SK-N-SH (cell line): ENCODE measurements at regions not wholly inside any gene's neighbourhood (a gene's known extent, or its start where the extent isn't known, plus 50 kb on each side); places are given as distances from the start of the nearest gene placed in this dataset.

Experiments used
- CHD2 ChIP-seq: fragments of 150-350 bp; IDR thresholded peaks from 2 replicates; pipeline ENCODE4 v1.6.1; 2018; ENCODE audit warnings: low read length; ENCODE audit not compliant: partially characterized antibody
- ELF1 ChIP-seq: IDR thresholded peaks from 2 replicates; pipeline ENCODE4 v1.4.0; 2012
- GABPA ChIP-seq: IDR thresholded peaks from 2 replicates; pipeline ENCODE4 v1.4.0; 2012; ENCODE audit warnings: low read depth, mild to moderate bottlenecking
- POLR2AphosphoS5 ChIP-seq: IDR thresholded peaks from 2 replicates; pipeline ENCODE4 v1.6.1; 2012; ENCODE audit warnings: low read depth, low read length
- RAD21 ChIP-seq: IDR thresholded peaks from 2 replicates; pipeline ENCODE4 v1.6.1; 2012; ENCODE audit warnings: mild to moderate bottlenecking, low read length
- RFX5 ChIP-seq: IDR thresholded peaks from 2 replicates; pipeline ENCODE4 v1.6.1; 2012; ENCODE audit warnings: mild to moderate bottlenecking, improper control_type of control experiment, low read length
- SIN3A ChIP-seq: IDR thresholded peaks from 2 replicates; pipeline ENCODE4 v1.6.1; 2012; ENCODE audit warnings: low read depth, mild to moderate bottlenecking, low read length, moderate library complexity, borderline replicate concordance
- TAF1 ChIP-seq: IDR thresholded peaks from 2 replicates; pipeline ENCODE4 v1.6.1; 2012; ENCODE audit warnings: low read depth, mild to moderate bottlenecking, low read length, moderate library complexity, borderline replicate concordance
- TF ChIP-seq, protein P1 (sequence below): fragments of 200-600 bp; sonication (generic); IDR thresholded peaks from 2 replicates; pipeline ENCODE4 v1.6.1; 2017; ENCODE audit warnings: antibody characterized with exemption, mild to moderate bottlenecking, moderate library complexity
- TF ChIP-seq, protein P2 (sequence below): IDR thresholded peaks from 2 replicates; pipeline ENCODE4 v1.4.0; 2012; ENCODE audit warnings: low read depth, borderline replicate concordance
- TF ChIP-seq, protein P3 (sequence below): fragments of 150-350 bp; IDR thresholded peaks from 2 replicates; pipeline ENCODE4 v1.6.1; 2017; ENCODE audit warnings: antibody characterized with exemption, low read length, low read depth, borderline replicate concordance
- TF ChIP-seq, protein P4 (sequence below): IDR thresholded peaks from 2 replicates; pipeline ENCODE4 v1.4.0; 2012; ENCODE audit warnings: low read depth
- TF ChIP-seq, protein P5 (sequence below): IDR thresholded peaks from 2 replicates; pipeline ENCODE4 v1.6.1; 2012; ENCODE audit warnings: mild to moderate bottlenecking, low read depth, low read length, moderate library complexity
- TF ChIP-seq, protein P6 (sequence below): IDR thresholded peaks from 2 replicates; pipeline ENCODE4; 2012

DNA sequence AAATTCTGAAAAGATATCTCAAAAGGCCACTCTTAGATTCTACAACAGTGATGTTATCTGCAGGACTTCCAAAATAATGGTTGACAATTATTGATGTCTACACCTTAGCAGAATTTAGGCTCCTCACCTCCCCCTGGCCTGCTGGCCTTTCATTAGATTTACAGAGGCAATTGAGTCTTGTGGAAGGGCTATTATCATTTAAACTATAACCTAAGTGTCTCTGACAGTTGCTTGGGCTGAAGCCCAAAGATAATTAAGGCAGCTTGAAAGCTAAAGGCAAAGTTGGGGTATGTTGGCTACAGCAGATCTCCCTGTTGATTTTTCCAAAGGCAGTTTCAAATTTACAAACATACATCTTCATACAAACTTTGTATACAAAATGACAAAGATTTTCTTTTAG, 912.3 kb downstream of the TAF11L14 start:
- TF ChIP-seq, protein P1, sequence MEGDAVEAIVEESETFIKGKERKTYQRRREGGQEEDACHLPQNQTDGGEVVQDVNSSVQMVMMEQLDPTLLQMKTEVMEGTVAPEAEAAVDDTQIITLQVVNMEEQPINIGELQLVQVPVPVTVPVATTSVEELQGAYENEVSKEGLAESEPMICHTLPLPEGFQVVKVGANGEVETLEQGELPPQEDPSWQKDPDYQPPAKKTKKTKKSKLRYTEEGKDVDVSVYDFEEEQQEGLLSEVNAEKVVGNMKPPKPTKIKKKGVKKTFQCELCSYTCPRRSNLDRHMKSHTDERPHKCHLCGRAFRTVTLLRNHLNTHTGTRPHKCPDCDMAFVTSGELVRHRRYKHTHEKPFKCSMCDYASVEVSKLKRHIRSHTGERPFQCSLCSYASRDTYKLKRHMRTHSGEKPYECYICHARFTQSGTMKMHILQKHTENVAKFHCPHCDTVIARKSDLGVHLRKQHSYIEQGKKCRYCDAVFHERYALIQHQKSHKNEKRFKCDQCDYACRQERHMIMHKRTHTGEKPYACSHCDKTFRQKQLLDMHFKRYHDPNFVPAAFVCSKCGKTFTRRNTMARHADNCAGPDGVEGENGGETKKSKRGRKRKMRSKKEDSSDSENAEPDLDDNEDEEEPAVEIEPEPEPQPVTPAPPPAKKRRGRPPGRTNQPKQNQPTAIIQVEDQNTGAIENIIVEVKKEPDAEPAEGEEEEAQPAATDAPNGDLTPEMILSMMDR, result no peak
- TF ChIP-seq RAD21, result no peak
- no peak for TF ChIP-seq TAF1
- TF ChIP-seq, protein P2, sequence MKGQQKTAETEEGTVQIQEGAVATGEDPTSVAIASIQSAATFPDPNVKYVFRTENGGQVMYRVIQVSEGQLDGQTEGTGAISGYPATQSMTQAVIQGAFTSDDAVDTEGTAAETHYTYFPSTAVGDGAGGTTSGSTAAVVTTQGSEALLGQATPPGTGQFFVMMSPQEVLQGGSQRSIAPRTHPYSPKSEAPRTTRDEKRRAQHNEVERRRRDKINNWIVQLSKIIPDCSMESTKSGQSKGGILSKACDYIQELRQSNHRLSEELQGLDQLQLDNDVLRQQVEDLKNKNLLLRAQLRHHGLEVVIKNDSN, result no peak
- TF ChIP-seq, protein P3, sequence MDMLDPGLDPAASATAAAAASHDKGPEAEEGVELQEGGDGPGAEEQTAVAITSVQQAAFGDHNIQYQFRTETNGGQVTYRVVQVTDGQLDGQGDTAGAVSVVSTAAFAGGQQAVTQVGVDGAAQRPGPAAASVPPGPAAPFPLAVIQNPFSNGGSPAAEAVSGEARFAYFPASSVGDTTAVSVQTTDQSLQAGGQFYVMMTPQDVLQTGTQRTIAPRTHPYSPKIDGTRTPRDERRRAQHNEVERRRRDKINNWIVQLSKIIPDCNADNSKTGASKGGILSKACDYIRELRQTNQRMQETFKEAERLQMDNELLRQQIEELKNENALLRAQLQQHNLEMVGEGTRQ, result no peak
- TF ChIP-seq, protein P4, sequence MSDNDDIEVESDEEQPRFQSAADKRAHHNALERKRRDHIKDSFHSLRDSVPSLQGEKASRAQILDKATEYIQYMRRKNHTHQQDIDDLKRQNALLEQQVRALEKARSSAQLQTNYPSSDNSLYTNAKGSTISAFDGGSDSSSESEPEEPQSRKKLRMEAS, result no peak
- no peak for TF ChIP-seq RFX5
- TF ChIP-seq GABPA, result no peak
- TF ChIP-seq, protein P5, sequence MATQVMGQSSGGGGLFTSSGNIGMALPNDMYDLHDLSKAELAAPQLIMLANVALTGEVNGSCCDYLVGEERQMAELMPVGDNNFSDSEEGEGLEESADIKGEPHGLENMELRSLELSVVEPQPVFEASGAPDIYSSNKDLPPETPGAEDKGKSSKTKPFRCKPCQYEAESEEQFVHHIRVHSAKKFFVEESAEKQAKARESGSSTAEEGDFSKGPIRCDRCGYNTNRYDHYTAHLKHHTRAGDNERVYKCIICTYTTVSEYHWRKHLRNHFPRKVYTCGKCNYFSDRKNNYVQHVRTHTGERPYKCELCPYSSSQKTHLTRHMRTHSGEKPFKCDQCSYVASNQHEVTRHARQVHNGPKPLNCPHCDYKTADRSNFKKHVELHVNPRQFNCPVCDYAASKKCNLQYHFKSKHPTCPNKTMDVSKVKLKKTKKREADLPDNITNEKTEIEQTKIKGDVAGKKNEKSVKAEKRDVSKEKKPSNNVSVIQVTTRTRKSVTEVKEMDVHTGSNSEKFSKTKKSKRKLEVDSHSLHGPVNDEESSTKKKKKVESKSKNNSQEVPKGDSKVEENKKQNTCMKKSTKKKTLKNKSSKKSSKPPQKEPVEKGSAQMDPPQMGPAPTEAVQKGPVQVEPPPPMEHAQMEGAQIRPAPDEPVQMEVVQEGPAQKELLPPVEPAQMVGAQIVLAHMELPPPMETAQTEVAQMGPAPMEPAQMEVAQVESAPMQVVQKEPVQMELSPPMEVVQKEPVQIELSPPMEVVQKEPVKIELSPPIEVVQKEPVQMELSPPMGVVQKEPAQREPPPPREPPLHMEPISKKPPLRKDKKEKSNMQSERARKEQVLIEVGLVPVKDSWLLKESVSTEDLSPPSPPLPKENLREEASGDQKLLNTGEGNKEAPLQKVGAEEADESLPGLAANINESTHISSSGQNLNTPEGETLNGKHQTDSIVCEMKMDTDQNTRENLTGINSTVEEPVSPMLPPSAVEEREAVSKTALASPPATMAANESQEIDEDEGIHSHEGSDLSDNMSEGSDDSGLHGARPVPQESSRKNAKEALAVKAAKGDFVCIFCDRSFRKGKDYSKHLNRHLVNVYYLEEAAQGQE, result no peak
- no peak for TF ChIP-seq POLR2AphosphoS5
- no peak for TF ChIP-seq ELF1
- TF ChIP-seq CHD2, result peak; percentile 32
- TF ChIP-seq SIN3A, result no peak
- TF ChIP-seq, protein P6, sequence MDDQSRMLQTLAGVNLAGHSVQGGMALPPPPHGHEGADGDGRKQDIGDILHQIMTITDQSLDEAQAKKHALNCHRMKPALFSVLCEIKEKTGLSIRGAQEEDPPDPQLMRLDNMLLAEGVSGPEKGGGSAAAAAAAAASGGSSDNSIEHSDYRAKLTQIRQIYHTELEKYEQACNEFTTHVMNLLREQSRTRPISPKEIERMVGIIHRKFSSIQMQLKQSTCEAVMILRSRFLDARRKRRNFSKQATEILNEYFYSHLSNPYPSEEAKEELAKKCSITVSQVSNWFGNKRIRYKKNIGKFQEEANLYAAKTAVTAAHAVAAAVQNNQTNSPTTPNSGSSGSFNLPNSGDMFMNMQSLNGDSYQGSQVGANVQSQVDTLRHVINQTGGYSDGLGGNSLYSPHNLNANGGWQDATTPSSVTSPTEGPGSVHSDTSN, result no peak
